Gastrocnemius medialis (tissue), 4 donors: ENCODE measurements at regions not wholly inside any gene's neighbourhood (a gene's known extent, or its start where the extent isn't known, plus 50 kb on each side); places are given as distances from the start of the nearest gene placed in this dataset.

ENCODE experiments used
- POLR2A ChIP-seq, 2 donors: fragments of 450-650 bp; IDR thresholded peaks; one replicate each; pipeline ENCODE4 v1.6.1; 2017; ENCODE audit warnings: antibody characterized with exemption in 2 of 2, mild to moderate bottlenecking in 2 of 2, moderate library complexity in 2 of 2
- TF ChIP-seq, protein P1 (sequence below), 5 experiments: fragments of 450-650 bp in 3 of 5; fragments of 200-600 bp in 2 of 5; sonication (generic) in 2 of 5; IDR thresholded peaks in 4 of 5; conservative IDR thresholded peaks in 1 of 5; 1 replicate in 4 of 5; 2 replicates in 1 of 5; pipeline ENCODE4 v1.5.1; 2016 to 2019; ENCODE audit warnings: antibody characterized with exemption in 5 of 5, mild to moderate bottlenecking in 3 of 5, moderate library complexity in 3 of 5

- TF ChIP-seq, protein P1, sequence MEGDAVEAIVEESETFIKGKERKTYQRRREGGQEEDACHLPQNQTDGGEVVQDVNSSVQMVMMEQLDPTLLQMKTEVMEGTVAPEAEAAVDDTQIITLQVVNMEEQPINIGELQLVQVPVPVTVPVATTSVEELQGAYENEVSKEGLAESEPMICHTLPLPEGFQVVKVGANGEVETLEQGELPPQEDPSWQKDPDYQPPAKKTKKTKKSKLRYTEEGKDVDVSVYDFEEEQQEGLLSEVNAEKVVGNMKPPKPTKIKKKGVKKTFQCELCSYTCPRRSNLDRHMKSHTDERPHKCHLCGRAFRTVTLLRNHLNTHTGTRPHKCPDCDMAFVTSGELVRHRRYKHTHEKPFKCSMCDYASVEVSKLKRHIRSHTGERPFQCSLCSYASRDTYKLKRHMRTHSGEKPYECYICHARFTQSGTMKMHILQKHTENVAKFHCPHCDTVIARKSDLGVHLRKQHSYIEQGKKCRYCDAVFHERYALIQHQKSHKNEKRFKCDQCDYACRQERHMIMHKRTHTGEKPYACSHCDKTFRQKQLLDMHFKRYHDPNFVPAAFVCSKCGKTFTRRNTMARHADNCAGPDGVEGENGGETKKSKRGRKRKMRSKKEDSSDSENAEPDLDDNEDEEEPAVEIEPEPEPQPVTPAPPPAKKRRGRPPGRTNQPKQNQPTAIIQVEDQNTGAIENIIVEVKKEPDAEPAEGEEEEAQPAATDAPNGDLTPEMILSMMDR (IDR thresholded peaks at IDR 0.05 in 4 of 5, conservative IDR thresholded peaks at IDR 0.05 in 1 of 5), result no peak
- no peak for TF ChIP-seq POLR2A (IDR thresholded peaks at IDR 0.05)
Observed at GRCh38 chr14:34345718-34346465, 116.1 kb downstream of the SPTSSA start.
